Erythroblast (primary cell): ENCODE measurements at regions not wholly inside any gene's neighbourhood (a gene's known extent, or its start where the extent isn't known, plus 50 kb on each side); places are given as distances from the start of the nearest gene placed in this dataset.
A peak's percentile ranks its signal among the peaks of the same experiment; 100 is the strongest.

Experiments used
- DNase-seq, 2 experiments: peaks; one replicate each; lab custom pipeline; 2025; lab: John Stamatoyannopoulos, UW
- GATA1 ChIP-seq: IDR thresholded peaks from 2 replicates; pipeline ENCODE4 v1.6.1; 2011; ENCODE audit warnings: low read depth, mild to moderate bottlenecking, control low read depth, low read length, moderate library complexity
- POLR2A ChIP-seq: IDR thresholded peaks from 2 replicates; pipeline ENCODE4 v1.6.1; 2011; ENCODE audit warnings: mild to moderate bottlenecking, low read length

DNA sequence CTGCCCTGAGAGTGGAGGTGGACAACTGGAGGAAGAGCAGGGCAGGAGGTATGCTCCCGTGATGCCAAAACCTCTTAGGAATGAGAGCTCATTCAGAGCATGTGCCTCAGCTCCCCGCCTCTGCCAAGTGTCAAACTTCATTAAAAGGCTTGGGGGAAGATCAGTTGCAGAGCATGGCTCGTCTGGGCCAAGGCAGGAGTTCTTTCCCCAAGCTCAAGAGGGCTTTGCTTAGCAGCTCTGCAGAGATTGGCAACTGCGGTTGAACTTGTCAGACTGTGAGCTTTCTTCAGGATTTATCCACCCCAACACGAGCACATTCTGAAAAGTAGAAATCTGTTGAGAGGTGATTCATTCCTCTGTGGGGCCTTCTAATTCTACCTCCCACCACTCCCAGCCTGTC lies 248.1 kb downstream of the HS3ST3A1 start:
- no peak for DNase-seq
- TF ChIP-seq POLR2A: no peak

DNA sequence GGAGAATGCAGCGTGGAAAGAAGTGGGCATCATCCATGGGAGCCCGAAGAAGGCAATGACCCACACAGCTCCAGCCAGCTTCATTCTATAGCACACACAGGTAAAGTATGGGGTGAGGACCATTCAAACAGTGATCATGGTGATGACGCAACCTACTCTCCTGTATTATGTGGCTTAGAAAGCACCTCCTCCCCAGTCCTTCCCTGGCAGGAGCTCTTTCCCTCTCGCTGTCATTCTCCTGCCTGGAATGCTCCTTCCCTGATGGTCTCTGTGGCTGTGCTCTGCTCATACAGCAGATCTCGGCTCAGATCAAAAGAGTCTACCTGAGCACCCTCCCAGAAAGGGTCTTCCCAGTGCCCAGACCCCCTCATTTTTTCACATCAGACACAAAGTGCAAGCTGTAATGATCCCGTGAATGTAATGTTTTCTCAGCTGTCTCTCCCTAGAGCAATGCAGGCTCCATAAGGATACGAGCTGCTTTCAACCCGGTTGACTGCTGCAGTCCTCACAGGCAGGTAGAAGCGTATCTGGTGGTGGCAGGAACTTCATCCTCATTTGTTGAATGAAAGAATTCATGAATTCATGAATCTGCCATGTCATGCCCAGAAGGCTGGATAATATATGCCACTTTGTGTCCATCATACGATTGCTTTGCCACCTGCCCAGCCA lies 248.8 kb downstream of the HS3ST3A1 start:
- no peak for DNase-seq
- no peak for TF ChIP-seq POLR2A
- no peak for TF ChIP-seq GATA1

DNA sequence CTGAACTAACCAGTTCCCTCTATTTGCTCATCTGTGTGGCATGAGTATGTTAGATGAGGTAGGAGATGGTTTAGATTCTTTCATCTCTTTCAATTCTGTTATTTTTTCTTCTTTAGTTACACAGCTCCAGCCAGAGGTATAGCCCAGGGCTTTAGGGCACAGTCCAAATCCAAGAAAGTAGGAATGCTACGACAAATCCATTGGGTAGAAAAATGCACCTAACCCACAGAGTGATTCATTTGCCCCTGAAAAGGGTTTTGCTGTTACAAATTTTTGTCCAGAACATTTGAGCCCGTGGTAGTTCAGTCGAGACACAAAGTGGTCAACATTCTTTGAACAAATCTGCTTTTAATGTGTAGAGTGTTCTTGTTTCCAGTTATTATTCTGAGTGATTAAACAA lies 250.7 kb downstream of the HS3ST3A1 start:
- DNase-seq: no peak
- TF ChIP-seq GATA1 (no peak), POLR2A (no peak)

DNA sequence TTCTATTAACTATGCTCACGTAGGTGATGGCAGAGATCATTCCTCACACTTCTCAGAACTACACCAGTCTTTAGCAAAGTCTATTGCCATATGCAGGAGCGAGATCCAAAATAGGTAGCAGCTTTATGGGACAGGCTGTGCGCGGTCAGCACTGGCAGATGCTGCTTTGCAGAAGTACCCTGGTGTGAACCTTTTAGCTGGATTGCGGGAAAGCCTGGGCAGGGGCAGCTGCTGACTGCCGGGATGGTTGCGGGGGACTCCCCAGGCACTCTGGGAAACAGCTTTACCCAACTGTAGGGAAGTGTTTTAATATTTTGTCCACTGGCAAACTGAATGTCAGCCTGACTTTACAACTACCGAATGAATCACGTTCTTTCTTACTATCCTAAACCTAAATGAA lies 251.3 kb downstream of the HS3ST3A1 start:
- TF ChIP-seq GATA1 (no peak), POLR2A (no peak)
- DNase-seq: no peak

DNA sequence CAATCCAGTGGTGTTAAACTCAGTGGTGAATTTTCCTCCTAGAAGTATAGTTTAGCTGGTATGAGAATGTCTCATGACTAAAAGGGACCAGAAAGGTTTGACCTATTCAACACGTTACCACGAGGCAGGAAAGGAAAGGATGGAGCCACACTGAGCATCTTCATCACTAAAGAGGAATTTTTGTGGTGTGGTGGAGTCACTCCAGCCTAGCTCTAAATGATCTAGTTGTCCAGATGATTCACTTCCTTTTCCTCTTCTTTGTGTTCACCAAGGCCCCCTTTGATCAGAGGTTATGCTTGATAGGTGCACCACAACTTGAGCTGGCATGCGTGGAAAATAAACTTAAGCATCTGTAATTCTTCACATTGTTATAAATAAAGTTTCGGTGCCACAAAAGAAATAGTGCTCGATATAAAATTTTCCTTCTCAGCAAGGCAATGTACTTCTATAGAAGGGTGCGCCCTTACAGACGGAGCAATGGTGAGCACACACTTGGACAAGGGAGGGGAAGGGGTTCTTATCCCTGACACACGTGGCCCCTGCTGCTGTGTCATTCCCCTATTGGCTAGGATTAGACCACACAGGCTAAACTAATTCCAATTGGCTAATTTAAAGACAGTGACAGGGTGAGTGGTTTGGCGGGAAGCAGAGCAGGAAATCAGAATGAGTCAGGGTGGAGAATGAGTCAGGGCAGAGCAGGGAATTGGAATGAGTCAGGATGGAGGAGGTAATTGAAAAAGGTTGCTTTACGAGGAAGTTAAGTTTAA lies 254.6 kb downstream of the HS3ST3A1 start:
- no peak for DNase-seq
- TF ChIP-seq GATA1 (no peak), POLR2A (no peak)

DNA sequence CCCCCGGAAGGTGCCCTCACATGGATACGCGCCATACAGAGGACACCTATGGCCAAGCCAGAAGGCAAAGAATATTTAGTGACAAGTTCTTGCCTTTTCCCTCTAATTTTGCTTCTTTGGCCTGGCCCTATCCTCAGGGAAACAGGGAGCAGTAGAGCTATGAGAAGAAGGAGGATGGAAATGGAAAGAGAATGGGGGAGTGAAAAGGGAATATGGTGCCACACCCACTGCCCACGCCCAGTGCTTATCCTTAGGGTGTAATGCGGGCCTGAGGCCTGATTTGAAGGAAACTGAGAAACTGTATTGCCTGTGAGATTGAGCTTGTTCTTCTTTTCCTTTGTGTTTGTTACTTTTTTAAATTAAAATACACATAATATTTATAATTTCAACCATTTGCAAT lies 255.1 kb downstream of the HS3ST3A1 start:
- no peak for DNase-seq
- TF ChIP-seq POLR2A (no peak), GATA1 (no peak)

DNA sequence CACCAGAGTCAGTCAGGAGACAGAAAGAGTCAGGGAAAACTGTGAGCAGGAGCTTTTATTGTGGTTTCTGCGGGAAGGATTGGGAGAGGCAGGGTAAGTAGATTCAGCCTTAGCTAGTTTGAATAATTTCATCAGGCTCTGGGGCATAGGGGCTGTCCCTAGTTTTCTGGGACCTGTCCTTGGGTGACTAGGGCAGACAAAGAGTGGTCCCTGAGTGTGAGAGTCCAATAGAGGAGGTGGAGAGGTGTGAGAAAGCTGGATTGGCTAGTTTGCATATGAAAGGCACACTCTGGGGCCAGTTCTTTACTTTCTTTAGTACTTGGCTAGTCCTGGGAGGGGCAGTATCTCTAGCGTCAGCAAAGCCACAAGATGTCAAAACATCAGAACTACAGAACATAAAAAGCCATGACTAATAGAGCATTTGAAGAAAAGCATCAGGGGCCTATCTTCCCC lies 255.6 kb downstream of the HS3ST3A1 start:
- no peak for DNase-seq
- TF ChIP-seq GATA1: no peak
- no peak for TF ChIP-seq POLR2A

DNA sequence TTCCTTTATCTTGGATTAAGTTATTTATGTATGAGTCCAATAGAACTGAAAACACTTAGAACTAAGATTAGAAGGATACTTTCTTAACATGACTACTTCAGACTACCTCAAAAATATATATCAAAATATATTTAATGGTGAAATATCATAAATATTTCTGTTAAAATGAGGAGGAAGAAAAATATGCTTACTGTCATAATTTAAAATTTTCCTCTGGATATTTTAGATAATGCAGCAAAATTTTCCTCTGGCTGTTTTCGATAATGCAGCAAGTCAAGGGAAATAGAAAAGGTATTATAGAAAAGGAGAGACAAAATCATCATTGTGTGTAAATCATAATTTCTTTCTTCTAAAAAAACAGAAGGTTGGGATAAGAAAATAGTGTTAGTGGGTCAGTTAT lies 263.3 kb downstream of the HS3ST3A1 start:
- DNase-seq: no peak
- TF ChIP-seq GATA1 (no peak), POLR2A (no peak)

DNA sequence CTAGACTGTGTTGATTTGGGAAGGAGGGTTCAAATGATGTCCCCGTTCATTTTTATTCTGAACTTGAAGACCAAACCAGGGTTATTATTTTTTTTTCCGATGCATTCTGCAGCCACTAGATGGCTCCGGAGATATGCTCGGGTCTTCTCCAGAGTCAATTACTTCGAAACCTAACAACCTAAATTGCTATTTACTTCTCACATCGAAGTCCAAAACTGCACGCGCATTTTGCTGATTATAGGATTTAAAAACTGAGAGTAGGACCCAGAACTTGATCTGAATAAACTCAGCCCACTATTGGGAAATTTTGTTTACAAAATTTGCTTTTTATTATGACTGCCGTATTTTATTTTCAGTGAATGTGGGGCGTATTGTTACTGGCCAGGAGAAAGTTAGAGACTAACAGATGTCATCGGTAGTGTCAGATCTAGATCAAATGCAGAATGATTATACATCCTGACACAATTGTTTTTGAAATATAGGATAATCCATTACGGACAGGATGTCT lies 263.8 kb downstream of the HS3ST3A1 start:
- TF ChIP-seq GATA1: no peak
- TF ChIP-seq POLR2A: no peak
- DNase-seq: peak; percentile 26 to 48

DNA sequence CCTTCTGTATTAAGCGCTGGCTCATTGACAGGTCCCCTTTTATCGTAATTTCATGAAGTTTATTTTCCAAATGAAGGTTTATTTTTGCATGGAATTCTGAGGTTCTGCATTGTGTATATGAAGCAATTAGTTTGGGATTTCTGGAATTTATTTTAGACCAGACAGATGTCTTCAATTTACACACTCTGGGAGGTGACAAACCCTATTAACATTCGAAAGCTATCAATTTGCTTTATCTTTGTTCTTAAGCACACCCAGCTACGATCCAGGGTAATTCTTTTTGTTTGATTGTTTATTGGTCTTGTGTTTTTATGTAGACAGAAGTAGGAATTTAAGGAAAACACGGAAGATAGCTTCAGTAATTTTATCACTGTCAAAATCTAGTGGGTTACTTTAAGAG lies 264.6 kb downstream of the HS3ST3A1 start:
- no peak for DNase-seq
- TF ChIP-seq POLR2A (no peak), GATA1 (no peak)

DNA sequence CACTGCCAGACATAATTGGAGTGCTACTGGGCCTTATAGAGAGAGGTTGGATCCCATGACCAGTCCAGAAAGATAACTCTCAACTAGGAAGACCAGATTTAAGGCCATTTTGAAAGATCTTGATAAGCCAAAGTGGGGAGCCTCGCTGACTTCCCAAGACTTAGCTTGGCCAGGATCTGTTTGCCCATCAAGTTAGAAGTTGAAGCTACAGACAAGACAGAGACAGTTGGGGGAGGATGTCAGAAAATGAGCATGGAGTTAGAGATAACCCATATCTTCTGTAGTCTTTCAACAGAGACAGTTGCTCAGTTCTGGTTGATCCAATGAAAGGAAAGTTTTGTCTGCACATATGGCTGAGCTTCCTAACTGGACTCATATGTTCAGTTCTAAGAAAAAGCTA lies 267.4 kb downstream of the HS3ST3A1 start:
- no peak for DNase-seq
- TF ChIP-seq POLR2A (no peak), GATA1 (no peak)

DNA sequence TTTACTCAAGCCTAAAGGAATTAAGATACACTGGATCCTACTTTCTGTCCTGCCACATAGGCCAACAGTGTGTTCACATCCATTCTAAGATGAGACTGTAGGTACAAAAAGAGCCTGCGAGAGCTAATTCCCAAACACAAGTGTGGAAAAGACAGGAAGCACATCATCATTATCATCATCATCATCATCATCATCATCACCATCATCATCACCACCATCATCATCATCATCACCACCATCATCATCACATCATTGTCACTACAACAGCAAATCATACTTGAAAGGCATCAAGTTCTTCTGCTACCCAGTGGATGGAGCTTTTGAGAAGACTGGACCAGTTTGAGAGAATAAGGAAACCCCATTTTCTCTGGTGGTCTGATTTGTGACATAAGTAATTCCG lies 268.1 kb downstream of the HS3ST3A1 start:
- no peak for DNase-seq
- TF ChIP-seq POLR2A (no peak), GATA1 (no peak)

DNA sequence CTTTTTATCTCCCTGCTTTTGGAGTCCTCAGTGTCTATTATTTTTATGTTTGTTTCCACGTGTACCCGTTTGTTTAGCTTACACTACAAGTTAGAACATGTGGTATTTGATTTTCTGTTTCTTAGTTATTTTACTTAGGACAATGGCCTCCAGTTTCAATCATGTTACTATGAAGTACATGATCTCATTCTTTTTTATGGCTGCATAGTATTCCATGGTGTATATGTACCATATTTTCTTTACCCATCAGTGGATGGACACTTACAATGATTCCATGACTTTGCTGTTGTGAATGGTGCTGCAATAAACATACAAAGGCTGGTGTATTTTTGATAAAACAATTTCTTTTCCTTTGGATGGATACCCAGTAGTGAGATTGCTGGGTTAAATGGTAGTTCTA lies 269.5 kb downstream of the HS3ST3A1 start:
- no peak for TF ChIP-seq GATA1
- no peak for TF ChIP-seq POLR2A
- DNase-seq: no peak

DNA sequence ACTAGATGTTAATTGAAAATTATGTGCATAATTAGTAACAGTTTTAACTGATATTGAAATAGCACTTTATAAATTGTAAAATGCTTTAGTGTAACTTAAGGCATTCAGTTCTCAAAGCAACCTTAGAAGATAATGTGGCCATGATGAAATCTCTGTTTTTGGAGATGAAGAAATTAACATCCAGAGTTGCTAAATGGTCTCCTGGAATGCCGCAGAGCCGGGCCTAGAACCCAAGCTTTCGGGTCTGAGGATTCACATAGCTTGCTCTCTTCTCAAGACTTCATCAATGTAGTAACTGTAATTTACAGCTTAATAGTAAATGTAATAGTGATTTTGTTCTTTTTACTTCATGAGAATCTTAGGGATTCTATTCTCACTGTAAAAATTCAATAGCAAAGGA lies 272.3 kb downstream of the HS3ST3A1 start:
- TF ChIP-seq POLR2A: no peak
- no peak for TF ChIP-seq GATA1
- DNase-seq: no peak

DNA sequence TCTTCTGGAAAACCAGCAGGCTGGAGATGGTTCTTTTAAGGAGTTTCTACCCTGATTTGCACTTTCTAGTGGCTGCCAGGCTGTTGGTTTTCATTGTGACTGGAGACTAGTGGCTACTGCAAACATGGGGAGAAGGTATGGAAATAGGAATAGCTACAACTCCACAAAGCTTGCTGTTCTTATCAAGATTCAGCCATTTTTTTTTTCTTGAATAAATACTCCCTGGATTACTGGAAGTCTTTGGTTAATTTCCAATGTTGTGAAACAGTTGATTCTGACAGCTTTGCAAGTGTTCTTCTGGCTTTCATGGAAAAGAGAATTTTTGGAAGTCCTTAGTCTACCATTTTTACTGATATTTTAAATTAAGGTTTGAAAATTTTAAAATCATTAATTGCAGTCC lies 277.7 kb downstream of the HS3ST3A1 start:
- no peak for DNase-seq
- no peak for TF ChIP-seq POLR2A
- TF ChIP-seq GATA1: no peak
